ENCODE measurements at regions not wholly inside any gene's neighbourhood (a gene's known extent, or its start where the extent isn't known, plus 50 kb on each side); places are given as distances from the start of the nearest gene placed in this dataset.

DNA sequence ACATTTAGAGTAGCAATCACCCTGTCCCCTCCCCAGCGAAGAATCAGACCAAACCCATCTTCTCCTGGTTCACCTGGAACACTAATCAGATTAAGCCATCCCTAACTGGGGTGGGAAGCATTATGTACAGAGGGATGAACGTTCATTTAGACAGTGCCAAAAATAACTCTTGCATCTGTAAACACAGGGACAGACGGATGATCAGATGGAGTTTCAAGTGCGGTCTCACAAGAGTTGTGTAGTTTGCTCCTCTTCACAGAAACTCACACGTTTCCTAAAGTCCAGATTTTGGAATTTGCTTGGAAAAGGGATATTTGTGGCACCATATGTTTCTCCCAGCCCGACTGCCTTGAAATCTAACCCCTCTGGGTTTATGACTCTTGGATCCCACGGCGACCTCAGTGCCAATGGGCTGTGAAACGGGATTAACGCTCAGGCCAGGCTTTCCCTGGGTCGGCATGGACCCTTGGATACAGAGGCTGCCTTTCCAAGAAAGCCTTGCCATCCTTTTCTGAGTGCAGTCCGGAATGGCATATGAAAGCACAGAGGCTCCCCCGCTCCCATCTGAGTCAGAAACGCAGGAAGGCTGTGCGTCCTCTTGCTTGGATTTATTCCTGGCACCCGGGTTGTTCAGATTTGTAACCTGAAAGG lies 293.2 kb upstream of the HABP2 start:
- H3K36me3 Mint-ChIP-seq (ENCODE audit: low read depth): no peaks in the 10 kb centered on the region
- peak overlapping the region; percentile 16 for H3K4me3 Mint-ChIP-seq
- H3K27me3 Mint-ChIP-seq (ENCODE audit: low read depth, poor library complexity): peaks cover 3% of the 10 kb centered on the region
- peak overlapping the region; percentile 63 for H3K27ac Mint-ChIP-seq
- peak; percentile 14 for DNase-seq
- TF ChIP-seq, protein P1, sequence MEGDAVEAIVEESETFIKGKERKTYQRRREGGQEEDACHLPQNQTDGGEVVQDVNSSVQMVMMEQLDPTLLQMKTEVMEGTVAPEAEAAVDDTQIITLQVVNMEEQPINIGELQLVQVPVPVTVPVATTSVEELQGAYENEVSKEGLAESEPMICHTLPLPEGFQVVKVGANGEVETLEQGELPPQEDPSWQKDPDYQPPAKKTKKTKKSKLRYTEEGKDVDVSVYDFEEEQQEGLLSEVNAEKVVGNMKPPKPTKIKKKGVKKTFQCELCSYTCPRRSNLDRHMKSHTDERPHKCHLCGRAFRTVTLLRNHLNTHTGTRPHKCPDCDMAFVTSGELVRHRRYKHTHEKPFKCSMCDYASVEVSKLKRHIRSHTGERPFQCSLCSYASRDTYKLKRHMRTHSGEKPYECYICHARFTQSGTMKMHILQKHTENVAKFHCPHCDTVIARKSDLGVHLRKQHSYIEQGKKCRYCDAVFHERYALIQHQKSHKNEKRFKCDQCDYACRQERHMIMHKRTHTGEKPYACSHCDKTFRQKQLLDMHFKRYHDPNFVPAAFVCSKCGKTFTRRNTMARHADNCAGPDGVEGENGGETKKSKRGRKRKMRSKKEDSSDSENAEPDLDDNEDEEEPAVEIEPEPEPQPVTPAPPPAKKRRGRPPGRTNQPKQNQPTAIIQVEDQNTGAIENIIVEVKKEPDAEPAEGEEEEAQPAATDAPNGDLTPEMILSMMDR (IDR thresholded peaks at IDR 0.05): no peak
- peaks cover 59% of the 10 kb centered on the region for H3K4me1 Mint-ChIP-seq
- no peaks in the 10 kb centered on the region for H3K9me3 Mint-ChIP-seq

- Mint-ChIP-seq H3K9me3 (no peaks in the 10 kb centered on the region), H3K27ac (peak overlapping the region; percentile 18), H3K36me3 (ENCODE audit: low read depth) (no peaks in the 10 kb centered on the region), H3K4me3 (peak overlapping the region; percentile 14), H3K4me1 (peaks cover 64% of the 10 kb centered on the region), H3K27me3 (ENCODE audit: low read depth, poor library complexity) (peaks cover 3% of the 10 kb centered on the region)
- TF ChIP-seq, protein P1 (IDR thresholded peaks at IDR 0.05): no peak
- no peak for DNase-seq
Measured at GRCh38 chr10:113261161-113261560, 291.7 kb upstream of the HABP2 start.

DNA sequence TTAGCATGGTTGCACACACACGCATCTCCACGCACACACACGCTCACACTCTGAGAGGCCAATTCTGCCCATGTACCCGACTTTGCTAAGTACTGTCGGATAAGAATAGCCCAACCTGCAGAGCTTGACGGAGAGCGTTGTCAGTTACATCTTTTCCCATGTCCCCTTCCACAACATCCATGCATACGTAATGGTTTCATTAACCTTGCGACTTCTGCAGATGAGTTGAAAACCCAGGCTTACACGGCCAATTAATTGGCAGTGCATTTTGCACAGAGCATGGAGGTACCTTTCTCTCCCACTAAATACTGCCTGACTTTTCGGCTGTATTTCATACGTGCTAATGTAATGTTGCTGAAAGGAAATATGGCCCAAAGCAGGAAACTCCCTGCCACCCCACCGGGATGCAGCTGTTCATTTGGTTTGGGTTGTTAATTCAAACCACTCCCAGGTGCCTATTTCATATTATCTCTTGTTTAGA lies 291.2 kb upstream of the HABP2 start:
- H3K9me3 Mint-ChIP-seq: no peaks in the 10 kb centered on the region
- no peaks in the 10 kb centered on the region for H3K27me3 Mint-ChIP-seq (ENCODE audit: low read depth, poor library complexity)
- no peak overlapping the region for H3K27ac Mint-ChIP-seq
- no peak for DNase-seq
- H3K36me3 Mint-ChIP-seq (ENCODE audit: low read depth): no peaks in the 10 kb centered on the region
- no peak overlapping the region for H3K4me3 Mint-ChIP-seq
- H3K4me1 Mint-ChIP-seq: peaks cover 65% of the 10 kb centered on the region
- TF ChIP-seq, protein P1 (IDR thresholded peaks at IDR 0.05): no peak

DNA sequence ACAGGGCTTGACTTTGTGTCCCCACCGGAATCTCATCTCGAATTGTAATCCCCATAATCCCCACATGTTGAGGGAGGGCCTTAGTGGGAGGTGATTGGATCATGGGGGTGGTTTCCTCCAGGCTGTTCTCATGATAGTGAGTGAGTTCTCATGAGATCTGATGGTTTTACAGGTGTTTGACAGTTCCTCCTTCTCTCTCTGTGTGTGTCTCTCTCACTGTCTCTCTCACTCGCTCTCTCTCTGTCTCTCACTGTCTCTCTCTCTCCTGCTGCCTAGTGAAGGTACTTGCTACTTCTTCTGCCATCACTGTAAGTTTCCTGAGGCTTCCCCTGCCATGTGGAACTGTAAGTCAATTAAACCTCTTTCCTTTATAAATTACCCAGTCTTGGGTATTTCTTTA lies 289.8 kb upstream of the HABP2 start:
- H3K27me3 Mint-ChIP-seq (ENCODE audit: low read depth, poor library complexity): no peaks in the 10 kb centered on the region

DNA sequence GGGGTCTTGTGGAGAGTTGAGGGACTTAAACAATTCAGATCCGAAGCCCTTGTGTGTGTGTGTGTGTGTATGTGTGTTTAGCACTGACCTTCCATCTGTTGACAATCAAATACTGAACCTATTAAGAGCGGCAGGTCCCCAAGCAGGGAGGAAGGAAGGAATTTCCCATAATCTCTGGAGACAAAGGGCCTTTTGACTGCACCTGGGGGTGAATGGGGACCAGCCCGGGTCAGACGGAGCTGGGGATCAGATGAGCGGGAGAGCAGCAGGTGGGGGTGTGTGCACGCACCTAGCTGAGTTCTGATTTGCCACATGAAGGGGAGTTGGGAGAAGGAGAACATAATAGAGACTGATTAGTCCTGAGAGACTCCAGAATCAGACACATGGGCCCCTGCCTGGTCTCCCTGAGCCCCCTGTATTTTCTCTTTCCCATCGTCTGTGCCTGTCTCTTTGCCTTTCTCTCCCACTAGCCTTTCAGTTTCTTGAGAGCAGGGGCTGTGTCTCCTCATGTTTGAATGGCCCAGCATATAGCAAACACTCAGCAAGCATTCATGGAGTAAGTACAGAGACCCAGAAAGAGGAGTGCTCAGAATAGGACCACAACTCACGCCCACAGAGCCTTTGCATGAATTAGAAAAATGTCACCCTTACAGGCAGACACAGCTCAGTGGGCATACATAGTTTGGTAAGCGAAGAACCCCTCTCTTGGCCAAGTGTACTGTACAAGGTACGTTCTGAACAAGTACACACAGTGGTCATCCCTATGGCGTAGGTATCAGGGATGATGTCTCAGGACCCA lies 288.3 kb upstream of the HABP2 start:
- peaks cover 75% of the 10 kb centered on the region for H3K4me1 Mint-ChIP-seq
- DNase-seq: no peak
- H3K27ac Mint-ChIP-seq: peak overlapping the region; percentile 25
- TF ChIP-seq, protein P1 (IDR thresholded peaks at IDR 0.05): no peak
- H3K9me3 Mint-ChIP-seq: peaks cover 3% of the 10 kb centered on the region
- peaks cover 4% of the 10 kb centered on the region for H3K27me3 Mint-ChIP-seq (ENCODE audit: low read depth, poor library complexity)
- H3K36me3 Mint-ChIP-seq (ENCODE audit: low read depth): no peaks in the 10 kb centered on the region
- no peak overlapping the region for H3K4me3 Mint-ChIP-seq

More for the DNA sequence above, 289.8 kb upstream of the HABP2 start:
- no peak overlapping the region for H3K4me3 Mint-ChIP-seq
- TF ChIP-seq, protein P1 (IDR thresholded peaks at IDR 0.05): no peak
- H3K9me3 Mint-ChIP-seq: peaks cover 3% of the 10 kb centered on the region
- no peak overlapping the region for H3K27ac Mint-ChIP-seq
- peaks cover 70% of the 10 kb centered on the region for H3K4me1 Mint-ChIP-seq
- DNase-seq: no peak
- no peaks in the 10 kb centered on the region for H3K36me3 Mint-ChIP-seq (ENCODE audit: low read depth)

Data from nephron progenitor cell (in vitro differentiated cells).